Keratinocyte (primary cell): ENCODE measurements at regions not wholly inside any gene's neighbourhood (a gene's known extent, or its start where the extent isn't known, plus 50 kb on each side); places are given as distances from the start of the nearest gene placed in this dataset.
"Not testable (repeated sequence)": the region's sequence is repeated elsewhere in the genome, so short reads cannot be mapped to it uniquely, and the experiment has no call there.

ENCODE experiments used
- DNase-seq: peaks from one replicate; pipeline ENCODE4 v3.0.0-alpha.2; 2011; ENCODE audit warnings: low read depth, missing footprints, low spot score
- FAIRE-seq: peaks from 2 replicates; lab custom pipeline; 2011; peaks lifted over from hg19 to GRCh38; lab: Jason Lieb, UNC
- H2AFZ ChIP-seq: 2 replicates; pipeline ENCODE4 v1.6.0; 2012; ENCODE audit warnings: low read length, control low read depth, inconsistent platforms; ENCODE audit not compliant: control insufficient read depth
- H3K27ac ChIP-seq: 2 replicates; pipeline ENCODE4 v1.5.1; 2011; ENCODE audit warnings: low read length; ENCODE audit not compliant: control insufficient read depth, insufficient read depth
- H3K27me3 ChIP-seq: 3 replicates; pipeline ENCODE4 v1.6.0; 2011; ENCODE audit warnings: low read length; ENCODE audit not compliant: control insufficient read depth, insufficient read depth; ENCODE audit errors: extremely low read depth
- H3K36me3 ChIP-seq, 2 experiments: 2 replicates in 1 of 2; 3 replicates in 1 of 2; pipeline ENCODE4 v1.5.1; 2011; ENCODE audit warnings: low read length in 2 of 2, mild to moderate bottlenecking in 1 of 2; ENCODE audit not compliant: control insufficient read depth in 2 of 2, insufficient read depth in 2 of 2; ENCODE audit errors: extremely low read depth in 1 of 2
- H3K4me1 ChIP-seq: 3 replicates; pipeline ENCODE4 v1.5.1; 2011; ENCODE audit warnings: low read length; ENCODE audit not compliant: control insufficient read depth, insufficient read depth; ENCODE audit errors: extremely low read depth
- H3K4me2 ChIP-seq: 3 replicates; pipeline ENCODE4 v1.6.0; 2011; ENCODE audit warnings: low read depth, low read length; ENCODE audit not compliant: control insufficient read depth, insufficient read depth; ENCODE audit errors: extremely low read depth
- H3K4me3 ChIP-seq, 3 experiments: fragments of 200-600 bp in 1 of 3; sonication (generic) in 1 of 3; 2 replicates in 2 of 3; 3 replicates in 1 of 3; pipeline ENCODE4 v1.5.1; 2011 to 2016; ENCODE audit warnings: low read length in 3 of 3, mild to moderate bottlenecking in 3 of 3, control low read depth in 2 of 3, inconsistent platforms in 1 of 3, low read depth in 1 of 3, mixed read lengths in 1 of 3, mixed run types in 1 of 3, moderate library complexity in 1 of 3; ENCODE audit not compliant: control insufficient read depth in 2 of 3, insufficient read depth in 2 of 3; ENCODE audit errors: extremely low read depth in 1 of 3
- H3K79me2 ChIP-seq: 2 replicates; pipeline ENCODE4 v1.6.0; 2012; ENCODE audit warnings: low read length; ENCODE audit not compliant: control insufficient read depth, insufficient read depth
- H3K9ac ChIP-seq: 3 replicates; pipeline ENCODE4 v1.6.0; 2011; ENCODE audit warnings: low read length; ENCODE audit not compliant: control insufficient read depth, insufficient read depth; ENCODE audit errors: extremely low read depth
- H3K9me1 ChIP-seq: 3 replicates; pipeline ENCODE4 v1.6.0; 2011; ENCODE audit warnings: low read length; ENCODE audit not compliant: control insufficient read depth, insufficient read depth; ENCODE audit errors: extremely low read depth
- H3K9me3 ChIP-seq: 2 replicates; pipeline ENCODE4 v1.5.1; 2012; ENCODE audit warnings: low read depth, low read length; ENCODE audit not compliant: control insufficient read depth
- H4K20me1 ChIP-seq: 3 replicates; pipeline ENCODE4 v1.6.0; 2011; ENCODE audit warnings: low read length; ENCODE audit not compliant: control insufficient read depth, insufficient read depth; ENCODE audit errors: extremely low read depth
- dilution Hi-C: fragments of 300-500 bp; cut with MboI; formaldehyde crosslinking; loops from one replicate; pipeline ENCODE4 v1.7.0; 2020; ENCODE audit warnings: low sequenced_read_pairs; ENCODE audit not compliant: extremely low pct_ligation_motif_present

DNA sequence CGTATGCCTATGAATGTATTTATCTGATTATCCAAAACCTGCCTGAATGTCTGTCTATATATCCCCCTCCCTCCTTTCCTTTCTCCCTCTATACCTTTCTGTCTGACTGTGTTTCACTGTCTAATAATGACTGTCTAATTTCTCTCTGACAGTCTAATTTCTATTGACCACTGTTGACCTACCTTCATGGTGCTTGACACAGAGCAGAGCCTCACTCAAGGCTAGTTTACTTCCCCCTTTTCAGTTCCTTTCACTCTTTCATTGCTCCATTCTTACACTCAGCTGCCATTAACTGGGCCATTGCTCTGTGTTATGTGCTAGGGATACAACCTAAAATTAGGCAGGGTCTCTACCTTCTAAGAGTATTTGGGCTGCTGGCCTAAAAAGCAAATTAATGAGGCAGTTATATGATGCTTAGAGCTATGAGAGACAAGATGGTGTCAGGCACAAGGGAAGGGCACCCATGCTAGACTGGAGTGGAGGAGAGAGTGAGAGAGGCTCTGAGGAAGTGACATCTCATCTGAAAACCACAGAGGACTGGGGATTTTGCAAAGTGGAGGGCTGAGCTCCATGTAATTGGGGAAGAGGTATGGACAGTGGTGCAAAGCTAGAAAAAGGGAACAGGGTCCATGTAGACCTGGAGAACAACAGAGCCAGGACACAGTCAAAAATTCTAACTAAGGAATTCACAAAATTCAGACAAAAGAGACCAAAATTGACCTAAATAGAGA, 348.6 kb upstream of the CHRNA7 start:
- H3K4me1 ChIP-seq, H3K4me2 ChIP-seq, H2AFZ ChIP-seq, H3K9me3 ChIP-seq, H4K20me1 ChIP-seq, H3K4me3 ChIP-seq, DNase-seq, H3K9me1 ChIP-seq, H3K36me3 ChIP-seq, dilution Hi-C loops, H3K27ac ChIP-seq, FAIRE-seq, H3K79me2 ChIP-seq, H3K27me3 ChIP-seq, H3K9ac ChIP-seq: not testable (repeated sequence)

- H3K9me3 ChIP-seq, DNase-seq, dilution Hi-C loops, H3K4me3 ChIP-seq, H4K20me1 ChIP-seq, H3K9ac ChIP-seq, H3K79me2 ChIP-seq, H3K27ac ChIP-seq, H3K9me1 ChIP-seq, FAIRE-seq, H3K36me3 ChIP-seq, H2AFZ ChIP-seq, H3K27me3 ChIP-seq, H3K4me1 ChIP-seq, H3K4me2 ChIP-seq: not testable (repeated sequence)
Measured at GRCh38 chr15:31687088-31687487, 343.2 kb upstream of the CHRNA7 start.

GRCh38 chr15:31696509-31696908, 333.8 kb upstream of the CHRNA7 start:
- FAIRE-seq, H3K9me1 ChIP-seq, H2AFZ ChIP-seq, dilution Hi-C loops, H3K27ac ChIP-seq, H3K4me3 ChIP-seq, H3K9ac ChIP-seq, H3K4me1 ChIP-seq, DNase-seq, H3K79me2 ChIP-seq, H4K20me1 ChIP-seq, H3K36me3 ChIP-seq, H3K27me3 ChIP-seq, H3K4me2 ChIP-seq, H3K9me3 ChIP-seq: not testable (repeated sequence)

GRCh38 chr15:31705076-31705678, 325.1 kb upstream of the CHRNA7 start:
- dilution Hi-C loops, FAIRE-seq, H3K9me3 ChIP-seq, H3K4me2 ChIP-seq, H3K4me3 ChIP-seq, H3K79me2 ChIP-seq, H3K9me1 ChIP-seq, H2AFZ ChIP-seq, H4K20me1 ChIP-seq, H3K36me3 ChIP-seq, H3K4me1 ChIP-seq, H3K9ac ChIP-seq, DNase-seq, H3K27me3 ChIP-seq, H3K27ac ChIP-seq: not testable (repeated sequence)
